Peyer's patch (tissue), 4 donors: ENCODE measurements at regions not wholly inside any gene's neighbourhood (a gene's known extent, or its start where the extent isn't known, plus 50 kb on each side); places are given as distances from the start of the nearest gene placed in this dataset.

Experiments used
- CTCF ChIP-seq, 6 experiments: fragments of 450-650 bp in 4 of 6; fragments of 200-600 bp in 2 of 6; sonication (generic) in 1 of 6; IDR thresholded peaks; one replicate each; pipeline ENCODE4 v1.5.1; 2017 to 2019; ENCODE audit warnings: antibody characterized with exemption in 6 of 6, mild to moderate bottlenecking in 3 of 6, moderate library complexity in 1 of 6
- POLR2A ChIP-seq, 2 donors: fragments of 450-650 bp; IDR thresholded peaks; one replicate each; pipeline ENCODE4 v1.5.1; 2017; ENCODE audit warnings: antibody characterized with exemption in 2 of 2, mild to moderate bottlenecking in 2 of 2, moderate library complexity in 2 of 2

GRCh38 chr5:89722538-89722937 is 687.0 kb downstream of the CETN3 start:
- TF ChIP-seq POLR2A (IDR thresholded peaks at IDR 0.05) = no peak
- no peak for TF ChIP-seq CTCF (IDR thresholded peaks at IDR 0.05)
